Epithelial cell of esophagus (primary cell): ENCODE measurements at regions not wholly inside any gene's neighbourhood (a gene's known extent, or its start where the extent isn't known, plus 50 kb on each side); places are given as distances from the start of the nearest gene placed in this dataset.

Experiments
- DNase-seq: peaks from one replicate; pipeline ENCODE4 v3.0.0; 2010; ENCODE audit warnings: low read depth
- H3K4me3 ChIP-seq: 2 replicates; pipeline ENCODE4 v1.5.1; 2011; ENCODE audit warnings: mild to moderate bottlenecking, low read length, control low read depth
- TF ChIP-seq, protein P1 (sequence below): IDR thresholded peaks from 2 replicates; pipeline ENCODE4 v1.5.1; 2011; ENCODE audit warnings: low read depth, mild to moderate bottlenecking, low read length, control low read depth, inconsistent platforms; ENCODE audit not compliant: insufficient read depth; ENCODE audit errors: missing control alignments

DNA sequence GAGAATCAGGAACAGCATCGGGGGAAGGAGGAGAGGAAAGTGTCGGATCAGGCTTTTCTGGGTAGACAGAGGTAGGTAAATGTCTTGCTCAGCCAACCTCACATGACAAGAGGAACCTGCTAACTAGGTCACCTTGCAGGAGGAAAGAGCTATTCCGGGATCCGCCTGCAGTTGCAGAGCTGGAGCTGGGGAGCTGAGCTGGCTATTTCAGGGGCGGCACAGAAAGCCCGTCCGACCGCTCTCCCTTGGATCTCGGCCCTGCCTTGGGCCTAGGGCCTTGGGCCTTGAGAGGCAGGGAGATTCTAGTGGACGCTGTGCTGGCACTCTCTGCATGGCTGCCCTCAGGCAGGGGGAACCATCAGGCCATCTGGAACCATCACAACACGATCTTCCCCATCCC is 56.5 kb upstream of the CTPS1 start:
- no peak overlapping the region for H3K4me3 ChIP-seq
- TF ChIP-seq, protein P1, sequence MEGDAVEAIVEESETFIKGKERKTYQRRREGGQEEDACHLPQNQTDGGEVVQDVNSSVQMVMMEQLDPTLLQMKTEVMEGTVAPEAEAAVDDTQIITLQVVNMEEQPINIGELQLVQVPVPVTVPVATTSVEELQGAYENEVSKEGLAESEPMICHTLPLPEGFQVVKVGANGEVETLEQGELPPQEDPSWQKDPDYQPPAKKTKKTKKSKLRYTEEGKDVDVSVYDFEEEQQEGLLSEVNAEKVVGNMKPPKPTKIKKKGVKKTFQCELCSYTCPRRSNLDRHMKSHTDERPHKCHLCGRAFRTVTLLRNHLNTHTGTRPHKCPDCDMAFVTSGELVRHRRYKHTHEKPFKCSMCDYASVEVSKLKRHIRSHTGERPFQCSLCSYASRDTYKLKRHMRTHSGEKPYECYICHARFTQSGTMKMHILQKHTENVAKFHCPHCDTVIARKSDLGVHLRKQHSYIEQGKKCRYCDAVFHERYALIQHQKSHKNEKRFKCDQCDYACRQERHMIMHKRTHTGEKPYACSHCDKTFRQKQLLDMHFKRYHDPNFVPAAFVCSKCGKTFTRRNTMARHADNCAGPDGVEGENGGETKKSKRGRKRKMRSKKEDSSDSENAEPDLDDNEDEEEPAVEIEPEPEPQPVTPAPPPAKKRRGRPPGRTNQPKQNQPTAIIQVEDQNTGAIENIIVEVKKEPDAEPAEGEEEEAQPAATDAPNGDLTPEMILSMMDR, result no peak
- DNase-seq, result no peak

DNA sequence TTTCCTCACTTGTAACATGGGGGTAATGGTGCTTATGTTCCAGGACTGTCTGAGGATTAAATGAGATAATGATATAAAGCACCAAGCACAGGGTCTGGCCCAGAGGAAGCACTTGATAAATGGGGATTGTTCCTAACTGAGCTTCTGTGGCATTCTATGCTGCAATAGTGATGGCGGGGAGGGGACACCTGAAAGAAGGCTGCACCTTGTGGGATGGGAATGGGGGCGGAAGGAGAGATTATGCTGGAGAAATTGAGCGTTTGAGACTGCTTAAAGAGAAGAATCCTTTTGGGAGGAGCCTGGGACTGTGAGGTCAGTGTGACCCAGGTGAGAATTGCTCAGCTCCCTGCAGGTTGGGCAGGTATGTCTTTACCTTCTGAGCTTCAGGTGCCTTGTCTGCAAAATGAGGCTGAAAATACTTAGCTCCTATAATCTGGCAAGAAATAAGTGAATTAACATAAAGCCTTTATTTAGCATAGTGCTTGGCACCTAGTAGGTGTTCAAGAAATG is 55.9 kb upstream of the CTPS1 start:
- H3K4me3 ChIP-seq, result no peak overlapping the region
- DNase-seq, result no peak
- TF ChIP-seq, protein P1, result no peak

DNA sequence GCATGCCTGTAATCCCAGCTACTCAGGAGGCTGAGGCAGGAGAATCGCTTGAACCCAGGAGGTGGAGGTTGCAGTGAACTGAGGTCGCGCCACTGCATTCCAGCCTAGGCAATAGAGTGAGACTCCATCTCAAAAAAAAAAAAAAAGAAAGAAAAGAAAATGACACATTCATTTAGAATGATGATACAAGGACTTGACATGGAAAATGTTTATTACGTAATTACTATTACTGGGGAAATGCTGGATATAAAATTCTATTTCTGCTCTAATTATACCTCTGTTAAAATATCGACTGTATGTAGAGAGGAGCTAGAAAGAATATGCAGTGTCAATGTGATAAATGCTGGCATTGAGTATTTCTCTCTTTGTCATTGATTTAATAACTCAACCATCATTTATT is 54.7 kb upstream of the CTPS1 start:
- TF ChIP-seq, protein P1, result no peak
- DNase-seq, result no peak
- no peak overlapping the region for H3K4me3 ChIP-seq

DNA sequence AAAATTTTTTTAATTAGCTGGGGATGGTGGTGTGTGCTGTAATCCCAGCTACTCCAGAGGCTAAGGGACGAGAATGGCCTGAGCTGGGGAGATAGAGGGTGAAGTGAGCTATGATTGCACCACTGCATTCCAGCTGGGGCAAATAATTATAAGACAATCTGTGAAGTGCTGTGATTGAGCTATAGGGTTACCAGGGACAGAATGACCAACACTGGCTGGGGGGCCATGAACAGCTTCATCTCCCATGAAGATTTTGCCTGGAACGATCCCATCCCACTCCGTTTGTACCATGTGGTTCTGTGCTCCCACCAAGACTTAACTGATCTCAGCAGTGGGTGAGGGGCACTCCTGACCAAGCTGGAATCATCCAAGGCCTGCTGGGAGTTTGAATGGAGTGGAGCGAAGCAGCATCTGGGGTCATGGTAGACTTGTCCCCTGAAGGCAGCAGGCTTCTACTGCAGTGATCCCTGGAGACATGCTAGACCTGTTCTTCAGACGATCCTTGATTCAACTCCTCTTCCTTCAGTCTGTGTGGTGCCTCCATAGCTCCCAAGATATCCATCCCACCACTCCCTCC is 53.6 kb upstream of the CTPS1 start:
- no peak overlapping the region for H3K4me3 ChIP-seq
- TF ChIP-seq, protein P1, result no peak
- no peak for DNase-seq

DNA sequence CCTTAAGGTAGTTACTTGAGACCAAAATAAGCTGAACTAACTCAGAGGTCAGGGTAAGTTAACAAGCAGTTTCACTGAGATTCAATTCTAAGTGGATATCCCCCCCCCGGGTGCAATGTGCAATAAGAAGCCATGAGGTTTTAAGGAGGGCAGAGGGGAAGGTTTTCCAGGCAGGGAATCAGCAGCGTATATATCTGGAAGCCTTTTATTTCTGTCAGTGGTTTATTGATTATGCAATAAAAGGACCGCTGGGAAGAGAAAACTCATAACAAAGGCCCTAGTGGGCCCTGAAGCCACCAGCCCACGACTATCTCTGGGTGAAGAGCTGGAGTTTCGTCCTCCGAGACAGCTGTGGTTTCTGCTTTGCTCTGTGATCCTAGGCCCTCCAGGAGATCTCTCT is 53.1 kb upstream of the CTPS1 start:
- H3K4me3 ChIP-seq, result no peak overlapping the region
- TF ChIP-seq, protein P1, result no peak
- no peak for DNase-seq

DNA sequence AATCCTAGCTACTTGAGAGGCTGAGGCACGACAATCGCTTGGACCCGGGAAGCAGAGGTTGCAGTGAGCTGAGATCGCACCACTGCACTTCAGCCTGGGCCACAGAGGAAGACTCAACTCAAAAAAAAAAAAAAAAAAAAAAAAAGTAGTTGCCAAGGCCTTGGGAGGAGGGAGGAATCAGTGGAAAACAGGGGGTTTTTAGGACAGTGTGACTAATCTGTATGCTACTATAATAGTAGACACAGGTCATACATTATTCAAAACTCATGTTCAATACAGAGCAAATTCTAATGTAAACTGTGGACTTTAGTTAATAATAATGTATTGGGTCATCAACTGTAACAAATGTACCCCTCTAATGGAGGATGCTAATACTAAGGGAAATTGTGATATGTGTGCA is 51.7 kb upstream of the CTPS1 start:
- H3K4me3 ChIP-seq, result no peak overlapping the region
- TF ChIP-seq, protein P1, result no peak
- no peak for DNase-seq

DNA sequence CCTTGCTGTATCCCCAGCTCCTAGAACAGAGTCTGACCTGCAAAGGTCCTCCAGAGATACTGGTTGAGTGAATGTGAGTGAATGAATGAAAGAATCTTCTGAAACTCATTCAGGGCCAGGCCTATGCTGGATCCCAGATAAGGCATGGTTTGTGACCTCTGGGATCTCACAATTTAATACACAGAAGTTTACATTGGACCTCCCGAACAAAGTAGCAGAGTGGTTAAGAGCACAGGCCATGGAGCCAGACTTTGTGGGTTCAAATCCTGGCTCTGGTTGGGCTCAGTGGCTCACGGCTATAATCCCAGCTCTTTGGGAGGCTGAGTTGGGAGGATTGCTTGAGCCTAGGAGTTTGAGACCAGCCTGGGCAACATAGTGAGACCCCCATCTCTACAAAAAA is 50.8 kb upstream of the CTPS1 start:
- H3K4me3 ChIP-seq, result no peak overlapping the region
- TF ChIP-seq, protein P1, result no peak
- DNase-seq, result no peak
